NCI-H446 (cell line): ENCODE measurements at regions not wholly inside any gene's neighbourhood (a gene's known extent, or its start where the extent isn't known, plus 50 kb on each side); places are given as distances from the start of the nearest gene placed in this dataset.

Experiments
- DNase-seq, 2 experiments: peaks; one replicate each; lab custom pipeline; 2025; lab: John Stamatoyannopoulos, UW

- no peak for DNase-seq
Measured at GRCh38 chr2:154910701-154911100, 212.2 kb downstream of the KCNJ3 start.

GRCh38 chr2:154908327-154908726 lies 209.8 kb downstream of the KCNJ3 start:
- DNase-seq: no peak
